KOPT-K1 (cell line): ENCODE measurements at regions not wholly inside any gene's neighbourhood (a gene's known extent, or its start where the extent isn't known, plus 50 kb on each side); places are given as distances from the start of the nearest gene placed in this dataset.
"Not testable (repeated sequence)": the region's sequence is repeated elsewhere in the genome, so short reads cannot be mapped to it uniquely, and the experiment has no call there.

ENCODE experiments used
- H3K27ac ChIP-seq: fragments of 200-600 bp; sonication (generic); 2 replicates; pipeline ENCODE4 v1.5.1; 2016; ENCODE audit warnings: antibody characterized with exemption, mild to moderate bottlenecking, low read depth, low read length; ENCODE audit not compliant: poor library complexity, severe bottlenecking
- H3K36me3 ChIP-seq: fragments of 200-600 bp; sonication (generic); 2 replicates; pipeline ENCODE4 v1.5.1; 2017; ENCODE audit warnings: antibody characterized with exemption, mild to moderate bottlenecking, low read length, moderate library complexity; ENCODE audit not compliant: insufficient read depth
- H3K9me3 ChIP-seq: fragments of 200-600 bp; sonication (generic); 2 replicates; pipeline ENCODE4 v1.5.1; 2017; ENCODE audit warnings: antibody characterized with exemption, low read length, mild to moderate bottlenecking; ENCODE audit not compliant: insufficient read depth, poor library complexity, severe bottlenecking

DNA sequence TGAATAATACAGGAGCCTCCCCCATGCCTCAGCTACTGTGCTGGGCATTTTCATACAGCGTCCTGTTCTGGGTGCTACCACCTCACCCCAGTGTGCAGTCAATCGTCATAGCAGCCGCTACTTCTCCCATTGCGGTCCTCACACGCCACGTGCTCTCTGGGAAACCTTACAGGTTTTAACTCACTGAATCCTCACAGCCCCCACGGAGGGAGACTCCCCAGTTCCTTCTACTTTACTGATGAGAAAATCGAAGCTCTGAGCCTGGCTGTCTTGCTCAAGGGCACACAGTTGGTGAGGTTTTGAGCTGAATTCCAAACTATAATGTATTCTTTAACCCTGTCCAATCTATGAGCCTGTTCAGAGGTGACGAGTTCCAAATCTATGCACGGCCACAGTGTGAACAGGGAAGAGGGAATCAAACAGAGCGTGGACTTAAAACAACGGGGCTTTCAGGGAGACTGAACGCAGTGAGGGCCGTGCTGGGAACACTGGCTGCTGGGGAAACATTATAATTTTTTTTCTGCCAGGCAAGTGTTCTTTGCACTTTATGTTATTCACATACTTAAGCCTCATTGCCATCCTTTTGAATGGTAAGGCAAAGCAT is 421.5 kb downstream of the BRD1 start:
- H3K36me3 ChIP-seq = no peaks in the 10 kb centered on the region
- no peak overlapping the region for H3K27ac ChIP-seq
- H3K9me3 ChIP-seq = peaks cover 5% of the 10 kb centered on the region

DNA sequence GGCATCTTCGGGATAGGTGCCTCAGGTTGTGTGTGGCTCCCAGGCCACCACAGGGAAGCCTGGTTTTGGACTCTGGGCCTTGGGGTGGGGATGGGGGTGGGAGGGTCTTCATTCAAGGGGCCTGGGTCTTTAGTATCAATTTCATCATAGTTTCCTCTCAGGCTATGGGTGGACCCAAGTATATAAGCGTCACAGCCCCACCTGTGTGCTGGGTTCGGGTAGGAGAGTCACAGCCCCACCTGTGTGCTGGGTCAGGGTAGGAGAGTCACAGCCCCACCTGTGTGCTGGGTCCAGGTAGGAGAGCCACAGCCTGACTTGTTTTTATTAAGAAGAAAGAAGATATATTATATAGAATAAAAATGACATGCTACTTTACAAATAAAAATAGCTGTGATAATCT is 422.1 kb downstream of the BRD1 start:
- Histone ChIP-seq H3K9me3 (peaks cover 5% of the 10 kb centered on the region), H3K27ac (no peak overlapping the region), H3K36me3 (no peaks in the 10 kb centered on the region)

DNA sequence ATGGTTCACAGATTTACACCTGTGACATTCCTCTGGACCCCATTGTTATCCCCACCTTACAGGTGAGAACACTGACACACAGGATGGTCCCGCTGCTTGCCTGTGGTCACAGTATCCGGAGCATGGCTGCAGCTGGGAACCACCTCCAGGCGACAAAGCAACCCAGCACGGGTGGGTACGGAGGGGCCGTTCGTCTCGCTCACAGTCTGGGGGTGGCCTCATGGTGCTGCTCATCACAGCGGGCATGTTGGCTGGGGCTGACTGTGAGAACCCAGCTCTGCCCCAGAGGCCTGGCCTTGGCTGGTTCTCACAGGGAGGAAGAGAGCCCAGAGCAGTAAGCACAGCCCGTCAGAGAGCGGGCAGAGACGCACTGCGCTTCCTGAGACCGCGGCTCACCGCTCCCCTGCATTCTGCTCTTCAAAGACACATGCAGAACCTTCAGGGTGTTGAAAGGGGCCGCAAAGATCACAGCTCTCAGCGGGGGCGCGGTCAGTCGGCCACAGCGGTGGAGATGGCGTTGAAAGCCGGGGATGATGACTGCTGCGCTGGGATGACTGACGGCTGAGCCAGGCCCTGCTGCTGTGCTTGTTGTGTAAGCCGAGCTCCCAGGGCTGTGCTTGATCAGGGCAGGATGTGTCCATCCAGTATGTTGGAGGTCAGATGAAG is 423.0 kb downstream of the BRD1 start:
- H3K27ac ChIP-seq = no peak overlapping the region
- no peaks in the 10 kb centered on the region for H3K36me3 ChIP-seq
- no peaks in the 10 kb centered on the region for H3K9me3 ChIP-seq

DNA sequence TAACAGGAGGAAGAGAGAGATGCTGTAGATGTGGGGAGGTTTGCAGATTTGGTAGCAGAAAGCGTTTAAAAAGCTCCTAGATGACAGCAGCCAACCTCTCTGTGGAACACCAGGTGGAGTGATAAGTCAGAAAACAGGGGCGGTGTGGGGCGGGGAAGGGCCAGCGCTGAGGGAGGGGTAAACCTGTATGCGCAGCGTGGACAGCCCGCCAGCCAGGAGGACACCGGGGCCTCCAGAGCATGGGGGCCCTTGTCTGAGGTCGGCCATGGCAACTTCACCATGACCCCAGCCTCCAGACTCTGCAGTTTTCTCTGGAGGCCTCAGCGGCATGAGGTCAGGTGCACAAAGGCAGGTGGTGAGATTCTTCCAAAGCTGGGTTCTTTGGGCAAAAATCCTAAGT is 423.7 kb downstream of the BRD1 start:
- Histone ChIP-seq H3K27ac (no peak overlapping the region), H3K9me3 (no peaks in the 10 kb centered on the region), H3K36me3 (no peaks in the 10 kb centered on the region)

DNA sequence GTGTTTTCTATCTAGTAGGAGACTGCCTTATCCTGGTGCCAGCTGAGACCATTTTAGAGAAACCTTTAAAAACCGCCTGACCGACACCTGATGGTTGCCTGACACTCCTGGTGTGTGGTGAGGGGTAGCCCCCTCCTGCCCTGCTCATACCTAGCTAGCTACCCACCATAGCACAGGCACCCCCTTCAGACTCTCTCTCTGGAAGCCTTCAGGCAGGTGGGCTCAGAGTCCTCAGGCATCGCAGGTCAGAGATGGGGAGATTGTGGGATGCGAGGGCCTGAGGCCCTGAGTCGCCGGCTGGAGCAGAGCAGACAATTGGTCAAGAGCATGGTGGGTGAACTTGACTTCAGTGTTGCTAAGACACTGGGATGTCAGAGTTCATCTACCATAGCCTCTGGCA is 424.6 kb downstream of the BRD1 start:
- H3K27ac ChIP-seq = no peak overlapping the region
- no peaks in the 10 kb centered on the region for H3K36me3 ChIP-seq
- no peaks in the 10 kb centered on the region for H3K9me3 ChIP-seq

DNA sequence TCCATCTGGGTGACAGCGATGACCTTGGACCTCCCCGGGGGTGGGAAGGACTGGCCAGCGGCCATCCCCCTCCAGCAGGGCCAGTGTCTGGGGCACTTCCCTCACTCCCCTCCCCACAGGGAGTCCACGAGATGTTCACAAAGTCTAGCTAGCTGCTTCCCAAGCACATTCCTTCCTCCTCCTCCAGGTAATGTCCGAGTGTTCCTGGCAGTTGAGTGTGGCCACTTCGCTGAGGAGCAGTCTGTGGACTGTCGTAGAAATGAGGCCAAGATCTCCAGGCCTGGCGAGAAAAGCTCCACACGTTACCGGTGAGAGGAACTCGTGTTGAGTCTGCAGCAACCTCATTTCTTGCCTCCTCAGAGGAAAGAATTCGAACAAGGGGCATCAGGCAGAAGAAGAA is 425.5 kb downstream of the BRD1 start:
- Histone ChIP-seq H3K36me3 (no peaks in the 10 kb centered on the region), H3K27ac (no peak overlapping the region), H3K9me3 (no peaks in the 10 kb centered on the region)

DNA sequence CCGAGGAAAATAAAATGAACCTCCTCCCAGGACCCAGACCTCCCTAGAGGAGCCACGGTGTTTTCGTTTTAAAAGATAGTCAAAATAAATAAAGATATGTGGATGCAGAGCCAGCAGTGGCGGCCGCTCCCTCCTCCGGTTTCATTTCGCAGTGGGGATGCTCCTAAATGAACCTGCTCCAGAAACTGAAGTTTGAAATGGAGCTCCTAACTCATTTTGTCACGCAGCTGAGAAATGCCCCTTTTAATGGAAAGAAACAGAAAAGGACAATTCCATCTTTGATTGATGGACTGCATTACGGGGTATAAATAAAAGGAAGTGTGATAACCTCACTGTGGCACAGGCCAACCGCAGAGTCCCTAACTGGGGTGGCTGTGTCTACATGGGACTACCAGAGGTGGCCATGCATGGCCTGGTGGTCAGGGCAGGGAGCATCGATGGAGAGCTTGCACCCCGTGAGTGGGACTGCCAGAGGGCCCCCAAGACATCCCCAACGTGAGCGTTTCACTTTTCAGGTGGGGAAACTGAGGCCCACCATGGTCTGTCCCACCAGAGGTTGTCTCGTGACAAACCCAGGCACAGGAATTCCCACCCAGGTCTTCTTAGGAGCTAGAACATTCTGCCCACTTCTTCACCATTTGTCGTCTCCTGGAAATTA is 426.6 kb downstream of the BRD1 start:
- Histone ChIP-seq H3K9me3 (no peaks in the 10 kb centered on the region), H3K36me3 (no peaks in the 10 kb centered on the region)

DNA sequence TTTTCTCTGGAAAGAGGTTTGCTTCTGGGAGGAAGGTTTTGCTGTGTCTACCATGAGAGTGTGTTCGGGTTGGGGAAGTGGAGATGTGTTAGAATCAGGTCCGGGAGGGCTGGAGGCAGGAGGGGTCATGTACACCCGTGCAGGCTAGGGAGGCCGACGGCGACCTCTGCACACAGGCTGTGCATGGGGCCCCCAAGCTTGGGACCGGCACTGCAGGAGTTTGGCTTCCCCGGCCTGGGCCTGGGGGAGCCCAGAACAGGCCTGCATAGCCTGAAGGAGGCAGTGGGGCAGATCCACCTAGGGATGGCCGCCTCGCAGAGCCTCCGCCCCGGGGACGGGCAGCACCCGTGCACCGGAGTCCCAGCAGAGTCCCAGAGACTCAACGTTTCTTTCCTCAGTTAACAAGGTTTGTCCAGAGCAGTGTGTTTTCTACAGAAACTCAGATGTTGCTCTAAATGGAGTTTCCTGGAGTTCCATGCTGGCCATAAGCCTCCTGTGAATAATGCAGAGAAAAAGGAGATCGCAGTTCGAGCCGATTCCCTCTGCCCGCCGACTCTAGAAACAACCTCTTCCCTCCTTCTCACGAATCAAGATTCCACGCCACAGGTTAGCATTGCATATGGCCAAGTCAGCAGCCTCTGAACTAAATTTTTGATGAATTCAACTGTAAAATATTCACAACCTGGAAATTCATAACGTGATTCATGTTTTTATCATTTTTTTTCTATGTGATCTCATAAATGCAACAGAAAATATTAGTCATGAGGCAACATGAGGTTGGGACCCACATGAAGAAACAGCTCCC is 427.3 kb downstream of the BRD1 start:
- Histone ChIP-seq H3K27ac (no peak overlapping the region), H3K9me3 (no peaks in the 10 kb centered on the region), H3K36me3 (no peaks in the 10 kb centered on the region)

More for the DNA sequence above, 426.6 kb downstream of the BRD1 start:
- H3K27ac ChIP-seq = no peak overlapping the region

DNA sequence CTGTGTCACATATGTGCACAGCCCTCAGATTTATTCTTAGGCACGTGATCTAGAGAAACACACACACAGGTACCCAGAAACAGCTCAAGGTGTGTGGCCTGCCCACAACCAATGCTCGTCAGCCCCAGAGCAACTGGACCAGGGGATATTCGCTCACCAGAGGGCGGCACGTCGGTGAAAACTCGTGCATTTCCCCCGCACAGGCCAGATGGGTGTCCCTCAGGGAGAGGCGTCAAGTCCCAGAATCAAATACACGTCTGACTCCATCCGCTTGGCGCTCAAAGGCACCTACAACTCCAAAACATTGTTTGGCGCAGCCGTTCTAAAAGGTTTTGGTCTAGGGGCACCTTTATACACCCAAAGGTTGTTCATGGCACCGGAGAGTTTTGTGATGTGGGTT is 429.0 kb downstream of the BRD1 start:
- Histone ChIP-seq H3K36me3 (no peaks in the 10 kb centered on the region), H3K9me3 (no peaks in the 10 kb centered on the region), H3K27ac (no peak overlapping the region)

DNA sequence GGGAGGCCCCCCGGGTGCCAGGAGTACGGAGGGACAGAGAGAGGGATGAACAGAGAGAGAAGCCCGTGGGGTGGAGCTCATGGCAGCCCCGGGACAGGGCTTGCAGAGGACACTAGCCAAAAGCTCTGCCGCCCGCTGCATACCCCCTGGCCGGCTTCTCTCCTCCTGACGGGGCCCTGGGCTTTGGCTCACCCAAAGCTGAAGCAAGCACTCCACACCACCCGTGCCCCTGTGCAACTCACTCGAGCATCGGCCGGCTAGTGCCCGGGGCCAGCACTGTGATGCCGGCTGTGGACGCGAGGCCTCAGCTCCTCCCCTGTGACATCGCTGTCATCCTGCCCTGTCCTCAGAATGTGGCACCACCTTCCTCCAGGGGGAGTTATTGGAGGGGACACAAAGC is 429.6 kb downstream of the BRD1 start:
- Histone ChIP-seq H3K9me3 (no peaks in the 10 kb centered on the region), H3K27ac (no peak overlapping the region), H3K36me3 (no peaks in the 10 kb centered on the region)

DNA sequence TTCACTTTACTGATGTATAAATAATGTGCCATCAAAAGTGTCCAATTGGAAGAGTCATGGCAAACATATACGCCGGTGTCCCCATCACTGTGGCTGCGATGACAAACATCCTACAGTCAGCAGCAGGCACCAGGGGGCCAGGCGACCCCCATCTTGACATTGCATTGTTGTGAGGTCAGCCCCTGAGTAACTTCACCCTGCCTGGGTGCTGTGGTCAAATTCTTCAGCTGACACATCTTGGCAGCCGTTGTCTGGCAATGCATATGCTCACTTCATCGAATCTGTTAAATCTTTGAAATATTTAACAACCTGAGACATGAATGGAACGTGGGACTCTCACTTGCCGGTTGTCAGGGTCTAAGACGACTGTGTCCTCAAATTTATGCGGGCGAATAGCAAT is 430.9 kb downstream of the BRD1 start:
- H3K27ac ChIP-seq = no peak overlapping the region
- no peaks in the 10 kb centered on the region for H3K36me3 ChIP-seq
- H3K9me3 ChIP-seq = no peaks in the 10 kb centered on the region

DNA sequence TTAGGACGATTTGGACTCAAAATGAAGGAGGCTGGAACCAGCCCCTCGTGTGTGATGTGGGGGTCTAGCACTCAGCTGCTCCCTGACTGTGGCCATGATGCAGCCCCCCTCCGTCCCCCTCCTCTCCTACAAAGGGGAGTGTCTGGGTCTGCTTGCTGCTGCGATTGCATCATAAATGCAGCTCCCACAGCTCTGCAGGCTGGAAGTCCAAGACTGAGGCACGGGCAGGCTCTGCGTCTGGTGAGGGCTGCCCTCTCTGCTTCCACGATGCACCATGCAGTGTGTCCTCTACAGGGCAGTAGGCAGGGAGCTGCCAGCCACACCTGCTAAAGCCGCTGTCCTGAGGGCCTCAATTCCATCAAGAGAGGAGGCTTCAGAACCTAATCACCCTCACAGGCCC is 432.1 kb downstream of the BRD1 start:
- Histone ChIP-seq H3K9me3 (no peaks in the 10 kb centered on the region), H3K27ac (no peak overlapping the region), H3K36me3 (no peaks in the 10 kb centered on the region)

DNA sequence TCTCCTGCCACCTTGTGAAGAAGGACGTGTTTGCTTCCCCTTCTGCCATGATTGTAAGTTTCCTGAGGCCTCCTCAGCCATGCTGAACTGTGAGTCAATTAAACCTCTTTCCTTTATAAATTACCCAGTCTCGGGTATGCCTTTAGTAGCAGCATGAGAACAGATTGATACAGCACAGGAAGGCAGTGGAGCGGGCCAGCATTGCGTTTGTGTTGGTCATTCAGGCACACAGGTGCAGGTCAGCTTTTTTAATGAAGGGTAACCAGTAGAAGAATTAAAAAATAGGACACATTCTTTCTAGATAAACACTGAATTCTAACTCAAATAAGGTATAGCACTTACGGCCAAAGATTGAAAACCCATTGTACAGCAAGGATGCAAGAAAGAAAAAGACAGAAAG is 432.6 kb downstream of the BRD1 start:
- not testable (repeated sequence) for H3K9me3 ChIP-seq, H3K27ac ChIP-seq, H3K36me3 ChIP-seq

DNA sequence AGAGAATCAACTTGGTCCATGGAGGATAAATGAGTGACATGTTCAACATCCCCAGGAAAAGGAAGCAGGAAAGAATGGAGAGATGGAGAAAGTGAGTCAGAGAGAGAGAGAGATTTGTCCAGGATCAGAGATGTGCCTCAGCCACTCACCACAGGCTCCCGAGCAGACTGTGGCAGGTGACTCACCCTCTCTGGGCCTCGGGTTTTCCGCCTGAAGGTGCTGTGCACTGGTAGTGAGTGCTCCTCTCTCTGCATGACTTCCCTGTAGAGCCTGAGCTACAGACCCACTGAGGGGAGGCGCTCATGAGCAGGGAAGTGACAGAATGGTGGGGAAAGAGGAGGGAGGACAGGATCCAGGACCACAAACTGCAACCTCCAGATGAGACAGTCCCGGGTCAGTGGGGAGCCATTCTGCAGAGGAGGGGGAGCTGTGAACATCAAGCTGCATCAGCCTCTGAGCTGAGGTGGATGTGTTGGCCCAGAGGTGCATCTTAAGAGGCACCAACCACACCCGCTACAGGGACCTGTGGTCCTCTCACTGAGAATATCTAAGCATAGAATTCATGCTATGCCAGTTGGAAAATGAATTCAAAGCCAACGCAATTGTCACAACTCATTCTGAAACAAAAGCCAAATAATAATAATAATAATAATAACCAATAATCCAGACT is 433.4 kb downstream of the BRD1 start:
- Histone ChIP-seq H3K36me3 (no peaks in the 10 kb centered on the region), H3K27ac (no peak overlapping the region), H3K9me3 (no peaks in the 10 kb centered on the region)

DNA sequence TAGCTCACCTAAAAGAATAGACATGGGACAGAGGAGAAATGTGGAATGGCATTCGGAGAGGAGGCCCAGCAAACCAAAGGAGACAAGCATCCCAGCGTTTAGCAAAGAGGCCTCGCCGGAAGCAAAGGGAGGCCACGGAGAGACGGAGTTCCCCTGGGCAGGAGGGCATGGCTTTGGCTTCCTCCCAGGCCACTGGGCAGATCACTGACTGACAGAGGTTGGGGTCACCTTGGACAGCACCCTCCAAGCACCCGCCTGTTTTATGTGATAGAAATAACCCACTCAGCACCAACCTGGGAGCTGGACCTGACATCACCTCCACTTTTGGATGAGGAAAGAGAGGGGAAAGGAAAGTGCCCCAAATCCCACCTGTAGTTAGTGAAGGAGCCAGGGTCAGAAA is 434.1 kb downstream of the BRD1 start:
- H3K36me3 ChIP-seq = no peaks in the 10 kb centered on the region
- H3K9me3 ChIP-seq = no peaks in the 10 kb centered on the region
- no peak overlapping the region for H3K27ac ChIP-seq
